MV-4-11 (cell line): ENCODE measurements at regions not wholly inside any gene's neighbourhood (a gene's known extent, or its start where the extent isn't known, plus 50 kb on each side); places are given as distances from the start of the nearest gene placed in this dataset.
A peak's percentile ranks its signal among the peaks of the same experiment; 100 is the strongest.
"Not testable (repeated sequence)": the region's sequence is repeated elsewhere in the genome, so short reads cannot be mapped to it uniquely, and the experiment has no call there.

Source experiments
- DNase-seq: peaks from one replicate; lab custom pipeline; 2025; lab: John Stamatoyannopoulos, UW

- DNase-seq: no peak
These were observed 544.4 kb downstream of the KCNJ2 start for GRCh38 chr17:70713694-70714093.

DNA sequence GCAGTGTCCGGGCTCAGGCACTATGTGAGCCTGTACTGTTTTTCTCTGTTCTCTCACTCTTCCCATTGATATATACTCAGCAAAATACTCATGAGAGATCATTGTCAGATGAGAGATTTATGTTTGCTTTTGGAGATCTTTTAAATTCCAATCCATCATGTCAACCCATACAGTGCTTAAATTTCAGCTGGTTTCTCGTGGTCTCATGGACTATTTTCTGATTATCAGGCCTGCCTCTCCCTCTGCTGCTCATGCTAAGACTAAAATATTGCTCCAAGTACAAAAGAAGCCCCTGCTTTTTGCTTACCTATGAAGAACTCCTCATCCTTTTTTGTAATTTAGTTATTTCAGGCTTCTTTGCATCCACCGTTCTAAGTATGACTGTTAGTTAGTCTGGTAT is 547.2 kb downstream of the KCNJ2 start:
- no peak for DNase-seq

- DNase-seq: no peak
These were observed 547.7 kb downstream of the KCNJ2 start for GRCh38 chr17:70717042-70717441.

- DNase-seq: no peak
These were observed 567.1 kb downstream of the KCNJ2 start for GRCh38 chr17:70736375-70736957.

GRCh38 chr17:70739065-70739464 is 569.7 kb downstream of the KCNJ2 start:
- DNase-seq: no peak

- DNase-seq: not testable (repeated sequence)
These were observed 577.2 kb downstream of the KCNJ2 start for GRCh38 chr17:70746574-70746973.

DNA sequence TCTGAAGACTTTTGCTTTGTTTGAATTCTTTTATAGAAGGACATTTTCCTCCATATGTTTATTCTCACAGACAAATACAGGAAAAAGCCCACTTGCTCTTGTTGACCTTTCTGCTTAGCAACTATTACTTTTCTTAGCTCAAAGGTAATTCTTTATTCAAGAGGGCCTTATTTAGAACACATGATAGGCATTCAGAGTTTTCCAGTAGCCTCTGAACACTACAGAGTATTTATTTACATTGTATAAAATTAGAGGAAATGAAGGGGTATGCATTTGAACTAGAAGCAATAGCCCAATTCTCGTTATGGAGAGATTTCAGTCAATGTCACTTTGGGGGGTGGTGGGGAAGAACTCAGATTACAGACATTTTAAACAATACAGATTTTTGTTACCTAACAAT is 581.7 kb downstream of the KCNJ2 start:
- DNase-seq: no peak

- DNase-seq: not testable (repeated sequence)
These were observed 583.1 kb downstream of the KCNJ2 start for GRCh38 chr17:70752461-70752860.

GRCh38 chr17:70752966-70753467 is 583.7 kb downstream of the KCNJ2 start:
- no peak for DNase-seq

DNA sequence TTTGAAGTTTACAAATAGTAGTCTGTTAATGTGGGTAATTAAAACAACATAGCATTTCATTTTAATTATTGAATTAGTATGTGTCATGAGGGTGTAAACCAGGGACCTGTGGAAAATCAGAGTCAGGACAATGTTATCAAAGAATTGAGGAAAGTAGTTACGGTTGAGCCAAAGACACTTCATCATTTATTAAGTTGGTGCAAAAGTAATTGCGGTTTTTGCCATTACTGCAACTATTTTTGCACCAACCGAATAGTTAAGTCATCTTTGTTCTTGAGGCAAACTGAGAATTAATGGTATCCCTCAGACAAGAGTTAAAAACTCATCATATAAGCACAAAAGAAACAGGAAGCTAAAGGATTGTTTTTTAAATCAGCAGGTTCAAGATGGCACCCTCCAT is 593.7 kb downstream of the KCNJ2 start:
- no peak for DNase-seq

DNA sequence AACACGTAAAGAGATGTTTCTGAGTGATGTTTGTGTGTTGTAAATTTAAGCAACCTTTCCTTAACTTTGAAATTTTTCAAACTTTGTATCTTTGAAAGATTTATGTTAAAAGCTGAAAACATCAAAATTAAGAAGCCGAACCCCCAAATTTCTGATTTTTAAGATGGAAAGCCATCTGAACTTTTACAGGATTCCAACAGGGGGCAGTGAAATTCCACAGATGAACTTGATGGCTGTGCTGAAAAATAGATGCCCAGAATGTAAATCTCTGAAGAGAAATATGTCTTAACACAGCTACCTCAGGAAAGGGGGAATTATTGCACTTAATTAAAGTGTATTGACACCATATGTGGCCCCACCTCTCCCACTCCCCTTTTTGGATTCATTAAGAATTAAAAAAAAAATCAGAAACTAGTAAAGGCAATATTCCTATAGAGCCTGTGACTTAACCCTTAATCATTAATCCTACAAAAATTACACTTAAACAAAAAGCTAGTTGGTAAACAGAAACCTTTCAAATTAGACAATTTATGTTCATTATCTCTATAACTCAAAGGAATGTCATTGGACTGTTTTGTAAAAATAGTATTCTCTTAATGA is 597.9 kb downstream of the KCNJ2 start:
- peak; percentile 3 for DNase-seq

DNA sequence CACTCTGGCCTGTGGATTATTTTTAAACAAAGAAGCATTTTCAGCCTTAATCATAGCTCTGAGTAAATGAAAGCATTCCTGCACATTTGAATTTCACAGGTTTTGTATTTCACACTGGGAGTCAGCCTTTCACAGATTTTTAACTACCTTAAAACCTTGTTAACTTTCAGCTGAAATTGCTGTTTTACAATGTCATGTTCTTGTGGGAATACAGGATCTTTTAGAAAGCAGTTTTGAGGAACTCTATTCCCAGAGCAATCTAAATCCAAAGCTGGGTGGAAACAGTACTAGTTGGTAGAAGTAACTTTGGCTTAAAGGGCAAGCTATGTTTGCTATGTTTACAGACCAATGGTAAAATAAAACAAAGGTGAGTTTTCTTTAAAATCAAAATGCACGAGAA is 600.6 kb downstream of the KCNJ2 start:
- DNase-seq: no peak

- DNase-seq: no peak
These were observed 602.6 kb downstream of the KCNJ2 start for GRCh38 chr17:70771804-70772386.

DNA sequence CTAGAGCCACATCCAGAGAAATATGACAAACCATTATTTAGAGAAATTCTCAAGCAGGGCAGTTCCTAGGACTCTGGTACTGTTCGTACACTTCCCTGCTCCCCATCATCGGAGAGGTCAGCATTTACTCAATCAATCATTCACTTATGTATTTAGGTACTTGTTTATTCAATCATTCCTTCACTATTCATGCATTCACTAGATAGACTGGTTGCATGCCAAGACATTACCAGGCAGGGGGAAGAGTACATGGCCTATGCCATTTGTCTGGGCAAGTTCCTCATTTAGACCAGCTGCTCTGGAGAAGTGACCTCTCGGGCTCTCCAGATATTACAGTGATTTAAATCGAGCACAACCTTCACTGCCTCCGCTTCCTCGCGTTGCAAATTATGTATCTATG is 603.4 kb downstream of the KCNJ2 start:
- DNase-seq: peak; percentile 15

- DNase-seq: no peak
These were observed 603.9 kb downstream of the KCNJ2 start for GRCh38 chr17:70773258-70773657.

DNA sequence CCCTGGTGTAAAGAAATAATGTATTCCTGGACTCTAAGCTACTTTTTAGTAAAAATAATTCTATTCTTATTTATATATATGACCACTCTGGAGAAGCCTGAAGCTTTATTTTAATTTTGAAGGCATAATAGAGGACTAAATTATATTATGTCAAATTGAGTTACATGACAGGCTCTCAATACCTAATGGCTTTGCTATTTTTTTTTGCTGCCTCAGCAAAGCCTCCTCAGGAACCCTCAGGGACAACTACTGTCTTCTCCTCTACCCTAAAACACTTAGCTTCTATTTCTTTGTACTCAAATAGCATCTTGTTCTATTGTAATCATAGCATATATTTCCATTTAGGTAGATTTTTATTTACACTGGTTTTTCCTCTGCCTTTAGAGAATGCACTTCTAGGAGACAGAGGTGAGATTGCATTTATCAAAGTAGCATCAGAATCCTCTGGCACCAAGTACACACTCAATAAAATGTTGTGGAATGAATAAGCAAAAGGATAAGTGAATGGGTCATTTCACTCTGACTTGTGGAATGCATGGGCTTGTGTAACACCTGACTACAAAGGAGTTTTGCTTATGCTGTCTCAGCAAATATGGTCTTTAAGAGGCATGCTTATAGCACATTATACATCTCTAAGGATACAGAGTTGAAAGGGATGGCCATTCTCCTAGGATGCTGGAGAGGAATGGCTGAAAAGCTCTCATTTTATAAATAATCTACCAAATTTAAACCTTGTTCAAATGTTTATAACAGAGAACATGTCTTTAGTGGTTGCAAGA is 605.2 kb downstream of the KCNJ2 start:
- no peak for DNase-seq

DNA sequence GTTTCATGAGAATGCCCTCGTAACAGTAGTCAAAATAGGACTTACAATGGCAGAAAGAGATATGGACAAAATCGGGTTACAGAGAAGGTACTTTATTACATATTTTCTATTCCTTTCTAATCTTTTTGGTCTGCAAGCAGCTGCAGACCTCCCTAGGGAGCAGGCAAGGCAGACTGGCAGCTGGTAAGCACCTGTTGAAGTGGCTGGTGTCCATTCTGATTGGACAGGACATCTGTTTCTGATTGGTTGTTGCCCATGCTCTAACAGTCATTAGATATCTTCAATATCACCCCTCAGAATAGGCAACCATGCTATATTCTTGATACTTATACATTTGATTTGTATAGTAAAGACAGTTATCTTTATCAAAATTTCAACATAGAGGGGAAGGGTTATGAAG is 606.3 kb downstream of the KCNJ2 start:
- DNase-seq: no peak

GRCh38 chr17:70776441-70776840 is 607.1 kb downstream of the KCNJ2 start:
- DNase-seq: no peak

GRCh38 chr17:70780031-70780430 is 610.7 kb downstream of the KCNJ2 start:
- DNase-seq: no peak

- DNase-seq: no peak
These were observed 616.7 kb downstream of the KCNJ2 start for GRCh38 chr17:70786081-70786480.

- no peak for DNase-seq
These were observed 618.5 kb downstream of the KCNJ2 start for GRCh38 chr17:70787721-70788300.

DNA sequence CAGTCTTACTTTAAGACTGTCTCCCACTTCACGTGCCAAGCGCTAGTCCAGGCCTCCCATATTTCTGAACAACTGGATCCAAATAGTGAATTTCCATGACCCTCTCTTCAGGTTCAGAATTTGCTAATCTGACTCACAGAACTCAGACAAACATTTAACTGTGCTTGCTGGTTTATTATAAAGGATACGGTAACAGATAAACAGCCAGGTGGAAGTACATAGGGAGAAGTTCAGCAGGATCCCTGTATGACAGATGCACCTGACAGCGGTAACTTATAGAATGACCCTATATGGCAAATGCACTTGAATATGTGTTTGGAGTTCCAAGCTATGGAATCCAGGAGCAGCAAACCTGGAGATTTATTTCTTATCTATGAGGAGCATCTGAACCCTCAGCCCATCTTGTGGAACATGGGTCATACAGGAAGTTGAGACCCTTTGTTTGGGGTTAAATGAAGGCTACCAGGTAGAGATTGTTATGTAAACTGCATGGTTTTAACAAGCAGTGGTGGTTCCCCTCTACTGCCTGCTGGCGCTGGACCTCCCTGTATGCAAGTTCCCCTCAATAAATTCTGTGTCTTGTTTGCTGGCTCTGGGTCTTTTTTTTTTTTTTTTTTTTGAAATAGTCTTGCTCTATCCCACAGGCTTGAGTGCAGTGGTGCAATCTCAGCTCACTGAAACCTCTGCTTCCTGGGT is 622.6 kb downstream of the KCNJ2 start:
- no peak for DNase-seq
